ENCODE measurements at regions not wholly inside any gene's neighbourhood (a gene's known extent, or its start where the extent isn't known, plus 50 kb on each side); places are given as distances from the start of the nearest gene placed in this dataset.

GRCh38 chr18:45156946-45157345 is 458.3 kb upstream of the SLC14A2 start:
- TF ChIP-seq CTCF (IDR thresholded peaks at IDR 0.05; ENCODE audit: insufficient read depth, low read depth, low read length) (no peak), EZH2 (IDR thresholded peaks at IDR 0.05; ENCODE audit: insufficient read depth, low read length) (no peak)

Measured in astrocyte (in vitro differentiated cells and primary cell).